HG03025 (cell line): ENCODE measurements at regions not wholly inside any gene's neighbourhood (a gene's known extent, or its start where the extent isn't known, plus 50 kb on each side); places are given as distances from the start of the nearest gene placed in this dataset.

ENCODE experiments used
- ATAC-seq: cut with Tn5 transposase; IDR thresholded peaks from one replicate; pipeline ENCODE4 v1.9.1; 2021; ENCODE audit warnings: mild to moderate bottlenecking, moderate library complexity; ENCODE audit not compliant: unreplicated experiment, low FRiP score

DNA sequence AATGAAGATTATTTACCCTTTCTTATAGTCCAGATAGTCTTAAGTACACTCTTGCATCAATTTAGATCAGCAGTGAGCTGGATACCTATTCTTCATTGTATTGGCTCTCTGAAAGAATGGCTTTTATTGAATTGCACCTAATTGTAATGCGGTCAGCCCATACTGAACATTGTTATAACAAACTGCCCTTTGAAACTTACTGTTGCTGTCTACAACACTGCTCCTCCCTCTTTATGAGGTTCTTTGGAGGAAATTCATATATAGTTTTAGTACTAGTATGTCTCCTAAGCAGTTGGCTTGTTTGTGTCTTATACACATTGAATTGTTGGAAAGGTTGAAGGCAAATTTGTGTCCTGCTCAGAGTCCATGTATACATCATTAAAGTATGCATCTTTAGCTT is 66.5 kb upstream of the UGP2 start:
- ATAC-seq = no peak

DNA sequence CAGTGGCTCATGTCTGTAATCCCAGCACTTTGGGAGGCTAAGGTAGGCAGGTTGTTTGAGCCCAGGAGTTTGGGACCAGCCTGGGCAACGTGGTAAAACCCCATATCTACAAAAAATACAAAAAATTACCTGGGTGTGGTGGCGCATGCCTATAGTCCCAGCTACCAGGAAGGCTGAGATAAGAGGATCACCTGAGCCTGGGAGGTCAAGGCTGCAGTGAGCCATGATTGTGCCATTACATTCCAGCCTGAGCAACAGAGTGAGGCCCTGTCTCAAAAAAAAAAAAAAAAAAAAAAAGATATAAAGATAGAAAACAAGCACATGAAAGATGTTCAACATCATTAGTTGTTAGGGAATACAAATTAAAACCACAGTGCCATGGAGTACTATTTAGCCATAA is 65.3 kb upstream of the UGP2 start:
- no peak for ATAC-seq

DNA sequence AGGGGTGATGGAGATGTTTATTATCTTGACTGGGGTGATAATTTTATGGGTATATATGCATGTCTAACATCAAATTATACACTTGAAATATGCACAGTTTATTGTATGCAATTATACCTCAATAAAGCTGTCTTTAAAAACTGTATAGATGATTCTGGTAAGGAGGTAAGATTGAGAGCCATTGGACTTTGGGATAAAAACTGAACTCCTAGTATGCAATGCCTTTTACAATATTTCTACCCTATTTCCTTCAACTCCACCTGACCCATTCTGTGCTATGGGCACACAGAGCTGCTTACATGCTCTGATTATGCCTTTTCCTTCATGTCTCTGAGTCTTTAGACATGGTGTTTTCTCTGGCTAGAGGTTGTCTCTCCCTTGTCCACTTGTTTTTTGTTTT is 63.9 kb upstream of the UGP2 start:
- ATAC-seq = no peak

DNA sequence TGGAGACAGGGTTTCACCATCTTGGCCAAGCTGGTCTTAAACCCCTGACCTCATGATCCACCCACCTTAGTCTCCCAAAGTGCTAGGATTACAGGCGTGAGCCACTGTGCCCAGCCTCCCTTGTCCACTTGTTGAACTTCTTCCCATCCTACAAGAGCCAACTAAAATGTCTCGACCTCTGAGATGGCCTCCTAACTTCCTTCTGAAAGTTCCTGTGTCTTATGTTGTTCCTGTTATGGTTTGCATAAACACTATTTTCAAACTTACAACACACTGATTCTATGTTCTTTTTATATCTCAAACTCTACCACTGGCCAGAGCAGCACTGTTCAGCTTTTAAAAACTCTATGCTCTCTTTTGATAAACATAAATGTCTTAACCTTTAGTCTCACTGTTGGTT is 63.3 kb upstream of the UGP2 start:
- ATAC-seq = no peak

DNA sequence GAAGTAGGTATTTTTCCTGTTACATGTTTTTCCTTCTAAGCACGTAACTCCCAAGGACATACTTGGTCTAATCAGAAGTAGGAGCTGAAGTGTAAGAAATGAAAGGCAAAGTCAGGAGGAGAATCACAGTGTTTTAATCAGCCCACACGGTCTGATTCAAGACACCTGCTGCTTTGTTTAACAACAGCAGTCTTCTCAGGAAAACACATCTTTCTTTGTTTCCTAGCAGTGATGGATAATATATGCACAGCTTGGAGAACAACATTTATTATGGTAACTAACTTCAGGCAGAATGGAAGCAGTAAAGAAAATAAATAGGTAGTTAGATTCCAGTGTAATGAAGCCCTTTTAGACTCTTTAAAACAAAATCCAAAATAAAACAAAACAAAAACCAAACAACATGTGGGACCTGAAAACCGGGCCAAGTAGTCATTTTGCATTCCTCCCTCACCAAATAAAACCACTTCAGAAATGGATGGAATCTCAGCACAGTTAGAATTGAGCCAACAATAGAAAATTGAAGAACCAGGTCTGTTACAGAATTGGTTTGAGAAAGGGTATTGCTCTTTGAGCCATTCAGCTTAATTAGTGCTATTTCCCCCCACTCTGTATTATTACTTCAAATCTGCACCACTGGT is 61.1 kb upstream of the UGP2 start:
- ATAC-seq = no peak

DNA sequence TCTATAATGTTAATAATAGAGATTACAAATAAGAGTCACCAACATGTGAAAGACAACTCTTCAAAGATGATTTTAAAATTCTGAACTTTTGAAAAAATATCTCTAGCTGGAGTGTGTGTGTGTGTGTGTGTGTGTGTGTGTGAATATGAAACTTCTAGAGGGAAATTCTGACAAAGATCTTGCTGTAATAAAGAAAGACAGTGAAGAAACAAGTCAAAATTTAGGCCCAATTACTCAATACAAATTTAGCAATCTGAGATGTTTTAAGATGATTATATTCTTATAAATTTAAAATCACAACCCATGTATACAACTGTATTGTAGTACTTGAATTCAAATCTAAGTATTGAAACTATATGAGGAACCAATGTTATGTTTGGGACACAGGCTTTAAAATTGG is 57.2 kb upstream of the UGP2 start:
- ATAC-seq = no peak

DNA sequence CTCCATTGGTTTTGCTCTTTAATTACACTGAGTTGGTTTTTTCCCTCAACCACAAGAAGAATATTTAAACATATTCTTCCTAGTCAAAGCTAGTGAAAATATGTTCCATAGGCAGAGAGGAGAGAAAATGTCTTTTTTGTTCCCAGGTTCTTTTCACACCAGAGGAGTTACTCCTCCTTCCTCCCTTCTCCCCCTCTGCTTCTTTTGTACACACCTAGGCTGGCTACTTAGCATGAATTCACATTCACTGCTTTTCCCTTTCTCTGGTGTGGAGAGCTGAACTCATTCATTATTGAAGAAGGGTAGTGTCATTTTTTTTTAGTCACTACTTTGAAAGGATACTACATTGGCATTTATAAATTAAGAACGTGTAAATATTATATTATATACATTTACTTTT is 56.6 kb upstream of the UGP2 start:
- no peak for ATAC-seq

DNA sequence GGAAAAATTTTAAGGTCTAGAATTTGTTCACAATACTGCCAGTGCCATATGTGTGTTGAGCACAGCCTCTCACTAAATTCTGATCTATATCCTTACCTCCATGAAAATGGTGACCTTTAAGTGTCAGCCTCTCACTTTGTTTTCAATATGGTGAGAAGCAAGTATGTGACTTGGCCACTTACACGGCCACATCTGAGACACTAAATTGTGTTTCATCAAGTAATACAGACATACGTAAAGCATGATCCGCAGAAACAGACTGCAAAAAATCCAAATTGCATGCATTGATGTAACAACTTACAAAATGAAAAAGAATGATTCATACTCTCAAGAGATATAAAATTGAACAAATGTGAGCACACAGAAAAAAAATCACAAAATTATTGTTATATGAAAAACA is 55.2 kb upstream of the UGP2 start:
- ATAC-seq = no peak

DNA sequence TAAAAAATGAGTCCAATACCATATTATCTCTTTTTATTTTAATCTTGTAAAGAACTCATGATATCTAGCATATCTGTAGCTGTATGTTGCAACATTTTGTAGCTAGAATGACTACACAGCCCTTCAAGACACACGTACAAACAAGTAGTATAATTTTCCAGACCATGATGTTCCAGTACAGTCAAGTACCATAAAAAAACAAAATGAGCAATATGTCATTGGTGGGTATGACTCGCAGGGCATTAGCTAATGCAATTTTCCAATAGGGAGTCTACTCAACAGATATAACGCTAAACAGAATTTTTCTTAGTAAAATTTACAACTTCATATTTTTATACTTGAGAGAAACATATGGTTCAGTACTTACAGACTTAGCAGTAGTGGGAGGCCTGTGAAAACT is 53.6 kb upstream of the UGP2 start:
- ATAC-seq = no peak

DNA sequence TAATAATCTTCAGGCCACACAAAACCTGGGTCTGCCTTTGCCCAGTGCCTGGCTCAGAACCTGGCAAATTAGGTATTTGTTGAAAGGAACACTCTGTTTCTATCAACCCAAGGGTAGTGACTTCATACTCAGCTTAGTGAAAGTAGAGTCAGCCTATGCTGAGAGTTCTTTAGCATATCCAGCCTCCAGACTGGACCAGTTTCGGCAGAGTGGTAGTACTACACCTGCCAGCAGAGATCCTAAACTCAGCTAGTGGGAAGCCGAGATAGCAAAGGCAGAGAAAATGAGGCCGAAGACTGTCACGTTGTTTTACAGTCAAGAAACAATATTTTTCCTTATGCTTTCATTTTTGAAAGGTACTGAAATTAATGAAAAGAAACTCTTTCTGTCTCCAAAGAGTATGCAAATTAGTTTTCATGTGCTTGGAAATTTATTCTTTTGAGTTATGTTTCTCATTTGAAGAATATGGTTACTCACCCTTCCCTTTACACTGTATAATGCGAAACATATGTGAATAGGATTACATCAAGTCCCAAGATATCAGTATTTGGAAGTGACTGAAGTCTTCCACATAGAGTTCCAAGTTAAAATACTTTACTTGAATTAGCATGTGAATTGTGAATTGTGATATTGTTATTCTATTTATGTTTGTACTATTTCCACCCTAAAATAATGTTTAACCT is 52.2 kb upstream of the UGP2 start:
- no peak for ATAC-seq

DNA sequence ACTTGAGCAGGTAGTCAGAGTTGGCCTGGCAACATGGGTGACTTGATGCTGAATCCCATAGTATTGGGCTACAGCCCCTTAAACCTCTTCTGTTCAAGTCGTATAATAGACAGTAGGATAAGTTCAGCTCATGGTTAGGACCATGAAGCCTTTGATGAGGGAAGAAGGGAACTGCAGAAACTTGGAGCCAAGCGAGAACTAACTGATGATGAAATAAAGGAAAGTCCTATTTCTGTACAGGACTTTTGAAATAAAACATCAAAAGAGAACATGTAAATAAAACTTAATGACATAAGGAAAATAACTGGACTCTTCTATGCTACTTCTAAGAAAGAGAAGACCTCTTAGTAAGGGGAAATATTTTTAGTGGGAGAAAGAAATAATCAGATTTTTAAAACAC is 51.2 kb upstream of the UGP2 start:
- ATAC-seq = no peak

DNA sequence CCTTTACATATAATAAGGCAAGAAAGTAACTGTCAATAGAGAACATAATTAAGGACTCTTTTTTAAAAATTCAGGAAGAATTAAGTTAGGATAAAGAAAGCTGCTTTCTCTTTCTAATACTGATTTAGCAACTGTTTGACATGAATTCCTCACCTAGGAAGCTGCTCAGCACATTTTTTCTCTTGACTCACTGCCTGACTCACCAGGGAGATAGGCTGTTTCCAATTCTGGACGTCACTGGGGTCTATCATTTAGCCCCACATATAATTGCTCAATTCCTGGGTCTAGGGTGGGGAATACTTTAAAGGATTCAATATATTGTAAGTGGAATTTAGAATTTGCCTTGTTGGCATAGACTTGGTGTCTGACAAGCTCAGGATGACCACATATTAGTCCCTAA is 50.8 kb upstream of the UGP2 start:
- ATAC-seq = no peak

DNA sequence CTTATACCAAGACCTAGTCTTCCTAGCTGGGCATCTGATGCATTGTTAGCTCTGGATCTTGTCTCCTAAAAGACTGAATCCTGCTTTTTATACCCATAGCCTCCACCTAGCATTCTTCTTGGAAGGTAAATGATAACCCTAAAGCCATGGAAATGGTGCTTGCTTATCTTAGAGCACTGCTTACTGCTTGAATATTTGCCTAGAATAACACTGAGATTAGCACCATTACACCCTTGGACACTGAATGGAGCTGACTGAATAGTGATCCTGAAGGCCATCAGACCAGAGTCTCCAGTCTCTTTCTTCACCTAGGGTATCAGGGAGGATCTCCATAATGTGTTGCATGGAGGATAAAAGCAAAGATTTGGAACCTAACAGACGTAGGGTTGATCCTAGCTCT is 50.3 kb upstream of the UGP2 start:
- ATAC-seq = no peak
